DMS153 treated with DMSO at 0.1 percent for 48 hours (cell line): ENCODE measurements at regions not wholly inside any gene's neighbourhood (a gene's known extent, or its start where the extent isn't known, plus 50 kb on each side); places are given as distances from the start of the nearest gene placed in this dataset.

Experiments
- DNase-seq: peaks from one replicate; lab custom pipeline; 2025; ENCODE audit not compliant: unreplicated experiment; lab: John Stamatoyannopoulos, UW

GRCh38 chr3:18740631-18741583, 315.8 kb upstream of the SATB1 start:
- DNase-seq: no peak

- no peak for DNase-seq
Measured at GRCh38 chr3:18739099-18739433, 313.9 kb upstream of the SATB1 start.

- no peak for DNase-seq
Measured at GRCh38 chr3:18738393-18739098, 313.4 kb upstream of the SATB1 start.

GRCh38 chr3:18735005-18735404, 309.9 kb upstream of the SATB1 start:
- DNase-seq: no peak

- no peak for DNase-seq
Measured at GRCh38 chr3:18734309-18734708, 309.2 kb upstream of the SATB1 start.

GRCh38 chr3:18732474-18732873, 307.3 kb upstream of the SATB1 start:
- DNase-seq: no peak

GRCh38 chr3:18730491-18730890, 305.4 kb upstream of the SATB1 start:
- DNase-seq: no peak

GRCh38 chr3:18729671-18730070, 304.5 kb upstream of the SATB1 start:
- DNase-seq: no peak

- DNase-seq: no peak
Measured at GRCh38 chr3:18725668-18726407, 300.7 kb upstream of the SATB1 start.

- DNase-seq: no peak
Measured at GRCh38 chr3:18724456-18724855, 299.3 kb upstream of the SATB1 start.

- DNase-seq: no peak
Measured at GRCh38 chr3:18723206-18723810, 298.2 kb upstream of the SATB1 start.

GRCh38 chr3:18720543-18720942, 295.4 kb upstream of the SATB1 start:
- no peak for DNase-seq

- no peak for DNase-seq
Measured at GRCh38 chr3:18717598-18717997, 292.5 kb upstream of the SATB1 start.

- DNase-seq: no peak
Measured at GRCh38 chr3:18716821-18717220, 291.7 kb upstream of the SATB1 start.

- DNase-seq: no peak
Measured at GRCh38 chr3:18716101-18716500, 291.0 kb upstream of the SATB1 start.

GRCh38 chr3:18715208-18715607, 290.1 kb upstream of the SATB1 start:
- no peak for DNase-seq

GRCh38 chr3:18713577-18713951, 288.4 kb upstream of the SATB1 start:
- no peak for DNase-seq

GRCh38 chr3:18712713-18713576, 287.8 kb upstream of the SATB1 start:
- DNase-seq: no peak

- no peak for DNase-seq
Measured at GRCh38 chr3:18704326-18704725, 279.2 kb upstream of the SATB1 start.

- DNase-seq: no peak
Measured at GRCh38 chr3:18703798-18704197, 278.7 kb upstream of the SATB1 start.
